ENCODE measurements at regions not wholly inside any gene's neighbourhood (a gene's known extent, or its start where the extent isn't known, plus 50 kb on each side); places are given as distances from the start of the nearest gene placed in this dataset.

- Histone ChIP-seq H3K4me3 (ENCODE audit: low read depth, low read length) (no peak overlapping the region), H3K36me3 (ENCODE audit: control insufficient read depth, insufficient read depth, low read length) (no peaks in the 10 kb centered on the region), H3K27me3 (ENCODE audit: control insufficient read depth, insufficient read depth, low read length) (no peaks in the 10 kb centered on the region)
- no peak for TF ChIP-seq CTCF (IDR thresholded peaks at IDR 0.05; ENCODE audit: insufficient read depth, low read length, poor library complexity, severe bottlenecking)
- no peak for DNase-seq (ENCODE audit: low read depth)
Measured at GRCh38 chr3:72004749-72005292, 219.9 kb upstream of the PROK2 start.

GRCh38 chr3:72003936-72004335 is 219.0 kb upstream of the PROK2 start:
- no peak for TF ChIP-seq CTCF (IDR thresholded peaks at IDR 0.05; ENCODE audit: insufficient read depth, low read length, poor library complexity, severe bottlenecking)
- no peaks in the 10 kb centered on the region for H3K36me3 ChIP-seq (ENCODE audit: control insufficient read depth, insufficient read depth, low read length)
- DNase-seq (ENCODE audit: low read depth), result no peak
- H3K27me3 ChIP-seq (ENCODE audit: control insufficient read depth, insufficient read depth, low read length), result no peaks in the 10 kb centered on the region
- no peak overlapping the region for H3K4me3 ChIP-seq (ENCODE audit: low read depth, low read length)

- Histone ChIP-seq H3K36me3 (ENCODE audit: control insufficient read depth, insufficient read depth, low read length) (no peaks in the 10 kb centered on the region), H3K4me3 (ENCODE audit: low read depth, low read length) (no peak overlapping the region), H3K27me3 (ENCODE audit: control insufficient read depth, insufficient read depth, low read length) (no peaks in the 10 kb centered on the region)
- no peak for TF ChIP-seq CTCF (IDR thresholded peaks at IDR 0.05; ENCODE audit: insufficient read depth, low read length, poor library complexity, severe bottlenecking)
- no peak for DNase-seq (ENCODE audit: low read depth)
Measured at GRCh38 chr3:72001758-72002157, 216.8 kb upstream of the PROK2 start.

- DNase-seq (ENCODE audit: low read depth), result peak; percentile 18
- no peaks in the 10 kb centered on the region for H3K27me3 ChIP-seq (ENCODE audit: control insufficient read depth, insufficient read depth, low read length)
- H3K4me3 ChIP-seq (ENCODE audit: low read depth, low read length), result no peak overlapping the region
- H3K36me3 ChIP-seq (ENCODE audit: control insufficient read depth, insufficient read depth, low read length), result no peaks in the 10 kb centered on the region
- no peak for TF ChIP-seq CTCF (IDR thresholded peaks at IDR 0.05; ENCODE audit: insufficient read depth, low read length, poor library complexity, severe bottlenecking)
Measured at GRCh38 chr3:71998995-71999673, 214.2 kb upstream of the PROK2 start.

- TF ChIP-seq CTCF (IDR thresholded peaks at IDR 0.05; ENCODE audit: insufficient read depth, low read length, poor library complexity, severe bottlenecking), result no peak
- Histone ChIP-seq H3K36me3 (ENCODE audit: control insufficient read depth, insufficient read depth, low read length) (no peaks in the 10 kb centered on the region), H3K4me3 (ENCODE audit: low read depth, low read length) (no peak overlapping the region), H3K27me3 (ENCODE audit: control insufficient read depth, insufficient read depth, low read length) (no peaks in the 10 kb centered on the region)
- DNase-seq (ENCODE audit: low read depth), result no peak
Measured at GRCh38 chr3:71997066-71997653, 212.2 kb upstream of the PROK2 start.

All from kidney epithelial cell (primary cell).